ENCODE measurements at regions not wholly inside any gene's neighbourhood (a gene's known extent, or its start where the extent isn't known, plus 50 kb on each side); places are given as distances from the start of the nearest gene placed in this dataset.

DNA sequence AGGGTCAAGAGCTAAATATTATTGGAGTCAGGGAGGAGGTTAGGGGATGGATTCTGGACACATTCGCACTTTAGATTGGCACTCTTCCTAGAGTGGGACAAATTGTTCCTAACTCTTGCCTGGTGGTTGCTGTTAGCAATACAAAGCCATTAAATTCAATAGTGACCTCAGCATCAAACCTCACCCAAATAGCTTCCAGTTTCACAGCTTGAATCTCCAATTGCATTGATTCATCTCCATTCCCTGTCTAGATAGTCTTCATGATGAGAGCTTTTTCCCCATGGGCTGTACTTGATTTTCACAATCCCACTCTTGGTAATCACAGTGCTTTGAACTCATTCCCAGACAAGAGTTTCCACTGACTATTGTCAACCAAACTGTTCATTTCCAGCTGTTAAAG is 585.9 kb upstream of the SYT4 start:
- no peak for DNase-seq (ENCODE audit: low read depth)
- TF ChIP-seq, protein P1, sequence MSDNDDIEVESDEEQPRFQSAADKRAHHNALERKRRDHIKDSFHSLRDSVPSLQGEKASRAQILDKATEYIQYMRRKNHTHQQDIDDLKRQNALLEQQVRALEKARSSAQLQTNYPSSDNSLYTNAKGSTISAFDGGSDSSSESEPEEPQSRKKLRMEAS (IDR thresholded peaks at IDR 0.05; ENCODE audit: low read depth, low read length), result no peak
- TF ChIP-seq POLR2A (IDR thresholded peaks at IDR 0.05; ENCODE audit: extremely low read depth, insufficient read length), result no peak
- TF ChIP-seq, protein P2, sequence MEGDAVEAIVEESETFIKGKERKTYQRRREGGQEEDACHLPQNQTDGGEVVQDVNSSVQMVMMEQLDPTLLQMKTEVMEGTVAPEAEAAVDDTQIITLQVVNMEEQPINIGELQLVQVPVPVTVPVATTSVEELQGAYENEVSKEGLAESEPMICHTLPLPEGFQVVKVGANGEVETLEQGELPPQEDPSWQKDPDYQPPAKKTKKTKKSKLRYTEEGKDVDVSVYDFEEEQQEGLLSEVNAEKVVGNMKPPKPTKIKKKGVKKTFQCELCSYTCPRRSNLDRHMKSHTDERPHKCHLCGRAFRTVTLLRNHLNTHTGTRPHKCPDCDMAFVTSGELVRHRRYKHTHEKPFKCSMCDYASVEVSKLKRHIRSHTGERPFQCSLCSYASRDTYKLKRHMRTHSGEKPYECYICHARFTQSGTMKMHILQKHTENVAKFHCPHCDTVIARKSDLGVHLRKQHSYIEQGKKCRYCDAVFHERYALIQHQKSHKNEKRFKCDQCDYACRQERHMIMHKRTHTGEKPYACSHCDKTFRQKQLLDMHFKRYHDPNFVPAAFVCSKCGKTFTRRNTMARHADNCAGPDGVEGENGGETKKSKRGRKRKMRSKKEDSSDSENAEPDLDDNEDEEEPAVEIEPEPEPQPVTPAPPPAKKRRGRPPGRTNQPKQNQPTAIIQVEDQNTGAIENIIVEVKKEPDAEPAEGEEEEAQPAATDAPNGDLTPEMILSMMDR (IDR thresholded peaks at IDR 0.05; ENCODE audit: low read depth, low read length), result no peak
- no peak for TF ChIP-seq MYC (IDR thresholded peaks at IDR 0.05; ENCODE audit: low read depth, low read length)
- H3K4me3 ChIP-seq (ENCODE audit: low read depth, low read length), result no peak overlapping the region

DNA sequence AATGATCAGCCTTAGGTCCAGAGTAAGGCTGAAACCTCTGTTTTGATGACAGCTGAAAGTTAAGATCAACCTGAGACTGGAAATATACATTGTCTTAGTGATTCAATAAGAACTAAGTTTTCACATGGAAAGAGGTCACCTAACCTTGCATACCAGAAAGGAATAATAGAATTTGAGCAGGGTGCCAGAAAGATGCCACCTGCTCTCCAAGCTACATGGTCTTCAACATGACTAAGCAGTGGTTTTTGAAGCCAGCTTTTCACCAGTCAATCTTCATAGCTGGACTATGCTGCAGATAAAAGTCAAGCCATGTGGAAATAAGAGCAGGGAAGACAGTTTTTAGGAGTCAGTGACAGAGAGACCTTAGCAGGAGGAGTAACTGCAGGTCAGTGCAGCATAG is 589.4 kb upstream of the SYT4 start:
- no peak overlapping the region for H3K4me3 ChIP-seq (ENCODE audit: low read depth, low read length)
- DNase-seq (ENCODE audit: low read depth), result no peak
- TF ChIP-seq, protein P2 (IDR thresholded peaks at IDR 0.05; ENCODE audit: low read depth, low read length), result no peak
- TF ChIP-seq, protein P1 (IDR thresholded peaks at IDR 0.05; ENCODE audit: low read depth, low read length), result no peak
- no peak for TF ChIP-seq MYC (IDR thresholded peaks at IDR 0.05; ENCODE audit: low read depth, low read length)
- TF ChIP-seq POLR2A (IDR thresholded peaks at IDR 0.05; ENCODE audit: extremely low read depth, insufficient read length), result no peak

DNA sequence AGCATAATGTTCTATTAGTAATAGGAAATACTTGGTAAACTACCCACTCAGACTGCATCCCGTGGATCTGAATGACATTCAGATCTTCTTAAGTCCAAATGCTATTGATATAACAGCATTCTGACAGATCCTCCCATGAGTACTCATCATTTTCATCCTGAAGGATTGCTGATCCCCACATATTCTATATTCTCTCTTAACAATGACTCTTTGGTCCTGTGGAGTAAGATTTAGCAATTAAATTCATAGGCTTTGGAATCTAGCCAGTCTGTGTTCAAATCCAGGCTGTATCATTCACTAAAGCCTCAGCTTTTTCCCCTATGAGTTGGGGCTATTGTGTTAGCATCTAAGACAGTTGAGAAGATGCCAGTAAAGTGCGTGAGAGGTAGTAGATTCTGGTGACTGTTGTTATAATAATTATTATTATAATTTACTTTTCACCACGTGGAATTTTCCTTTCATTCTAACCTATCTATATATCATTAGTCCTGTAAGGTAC is 591.3 kb upstream of the SYT4 start:
- DNase-seq (ENCODE audit: low read depth), result no peak
- TF ChIP-seq, protein P1 (IDR thresholded peaks at IDR 0.05; ENCODE audit: low read depth, low read length), result no peak
- TF ChIP-seq MYC (IDR thresholded peaks at IDR 0.05; ENCODE audit: low read depth, low read length), result no peak
- TF ChIP-seq POLR2A (IDR thresholded peaks at IDR 0.05; ENCODE audit: extremely low read depth, insufficient read length), result no peak
- TF ChIP-seq, protein P2 (IDR thresholded peaks at IDR 0.05; ENCODE audit: low read depth, low read length), result no peak
- no peak overlapping the region for H3K4me3 ChIP-seq (ENCODE audit: low read depth, low read length)

DNA sequence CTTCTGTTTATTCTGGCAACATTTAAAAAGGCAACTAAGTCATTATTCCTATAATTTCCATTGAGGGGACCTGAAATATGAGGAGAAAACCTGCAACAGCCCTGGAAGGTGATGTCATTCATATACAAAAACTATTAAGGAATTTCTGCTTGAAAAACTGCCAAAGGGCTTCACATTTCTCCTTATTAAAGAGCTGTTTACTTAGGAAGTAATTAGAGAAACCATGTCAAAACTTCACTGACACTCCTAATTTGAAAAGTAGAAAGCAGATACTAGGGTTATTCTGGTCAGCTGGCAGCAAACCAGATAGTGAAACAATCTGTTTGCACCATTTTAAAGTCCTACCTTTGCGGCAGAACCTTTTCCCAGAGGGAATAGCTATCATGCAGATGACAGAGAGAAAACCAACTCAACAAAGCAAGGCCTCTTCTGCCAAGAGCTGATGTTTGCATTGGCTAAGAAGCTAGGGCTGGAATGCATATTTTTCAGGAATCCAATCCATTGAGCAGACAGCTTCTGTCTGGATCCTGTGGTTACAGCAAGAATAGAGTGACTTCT is 592.2 kb upstream of the SYT4 start:
- TF ChIP-seq, protein P2 (IDR thresholded peaks at IDR 0.05; ENCODE audit: low read depth, low read length), result no peak
- TF ChIP-seq, protein P1 (IDR thresholded peaks at IDR 0.05; ENCODE audit: low read depth, low read length), result no peak
- TF ChIP-seq MYC (IDR thresholded peaks at IDR 0.05; ENCODE audit: low read depth, low read length), result no peak
- no peak for TF ChIP-seq POLR2A (IDR thresholded peaks at IDR 0.05; ENCODE audit: extremely low read depth, insufficient read length)
- DNase-seq (ENCODE audit: low read depth), result no peak
- no peak overlapping the region for H3K4me3 ChIP-seq (ENCODE audit: low read depth, low read length)

DNA sequence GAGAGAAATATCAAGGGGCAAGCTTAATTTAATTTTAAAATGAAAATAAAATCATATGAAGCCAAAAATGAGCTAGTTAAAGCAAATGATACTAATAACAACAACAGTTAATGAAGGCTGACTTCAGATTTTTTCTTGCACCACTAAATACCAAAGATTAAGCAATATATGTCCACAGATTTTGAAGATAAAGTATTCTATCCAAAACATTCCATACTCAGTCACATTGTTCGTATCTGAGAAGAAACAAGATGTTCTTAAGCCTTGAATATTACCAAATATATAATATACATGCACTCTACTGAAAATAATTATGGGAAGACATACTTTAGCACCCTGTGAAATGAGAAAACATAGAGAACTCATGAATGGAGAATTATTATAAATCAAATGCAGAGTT is 593.3 kb upstream of the SYT4 start:
- TF ChIP-seq, protein P1 (IDR thresholded peaks at IDR 0.05; ENCODE audit: low read depth, low read length), result no peak
- TF ChIP-seq, protein P2 (IDR thresholded peaks at IDR 0.05; ENCODE audit: low read depth, low read length), result no peak
- no peak for TF ChIP-seq MYC (IDR thresholded peaks at IDR 0.05; ENCODE audit: low read depth, low read length)
- TF ChIP-seq POLR2A (IDR thresholded peaks at IDR 0.05; ENCODE audit: extremely low read depth, insufficient read length), result no peak
- no peak for DNase-seq (ENCODE audit: low read depth)
- no peak overlapping the region for H3K4me3 ChIP-seq (ENCODE audit: low read depth, low read length)
